Astrocyte (in vitro differentiated cells and primary cell): ENCODE measurements at regions not wholly inside any gene's neighbourhood (a gene's known extent, or its start where the extent isn't known, plus 50 kb on each side); places are given as distances from the start of the nearest gene placed in this dataset.

ENCODE experiments used
- EZH2 ChIP-seq: IDR thresholded peaks from 2 replicates; pipeline ENCODE4 v1.6.1; 2012; ENCODE audit warnings: mild to moderate bottlenecking, low read length, inconsistent platforms; ENCODE audit not compliant: insufficient read depth
- TF ChIP-seq, protein P1 (sequence below): IDR thresholded peaks from 2 replicates; pipeline ENCODE4 v1.5.1; 2011; ENCODE audit warnings: low read depth, mild to moderate bottlenecking, inconsistent platforms, low read length, moderate library complexity; ENCODE audit not compliant: insufficient read depth

DNA sequence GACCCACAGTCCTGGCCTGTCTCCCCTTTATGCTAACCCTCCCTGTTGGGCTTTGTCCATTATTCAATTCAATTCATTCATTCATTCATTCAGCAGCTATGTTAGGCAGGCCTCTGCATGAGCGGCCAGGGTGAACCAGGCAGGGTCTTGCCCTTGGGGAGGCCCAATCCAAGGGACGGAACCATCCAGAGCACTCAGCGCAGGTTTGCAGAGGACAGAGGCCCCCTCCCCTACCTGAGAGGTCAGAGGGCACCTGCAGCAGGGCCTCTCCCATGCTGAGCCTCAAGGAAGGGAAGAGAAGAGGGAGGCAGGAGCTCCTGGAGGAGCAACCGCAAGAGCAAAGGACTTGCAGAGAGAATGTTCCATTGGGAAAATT, 61.4 kb downstream of the C9orf50 start:
- TF ChIP-seq, protein P1, sequence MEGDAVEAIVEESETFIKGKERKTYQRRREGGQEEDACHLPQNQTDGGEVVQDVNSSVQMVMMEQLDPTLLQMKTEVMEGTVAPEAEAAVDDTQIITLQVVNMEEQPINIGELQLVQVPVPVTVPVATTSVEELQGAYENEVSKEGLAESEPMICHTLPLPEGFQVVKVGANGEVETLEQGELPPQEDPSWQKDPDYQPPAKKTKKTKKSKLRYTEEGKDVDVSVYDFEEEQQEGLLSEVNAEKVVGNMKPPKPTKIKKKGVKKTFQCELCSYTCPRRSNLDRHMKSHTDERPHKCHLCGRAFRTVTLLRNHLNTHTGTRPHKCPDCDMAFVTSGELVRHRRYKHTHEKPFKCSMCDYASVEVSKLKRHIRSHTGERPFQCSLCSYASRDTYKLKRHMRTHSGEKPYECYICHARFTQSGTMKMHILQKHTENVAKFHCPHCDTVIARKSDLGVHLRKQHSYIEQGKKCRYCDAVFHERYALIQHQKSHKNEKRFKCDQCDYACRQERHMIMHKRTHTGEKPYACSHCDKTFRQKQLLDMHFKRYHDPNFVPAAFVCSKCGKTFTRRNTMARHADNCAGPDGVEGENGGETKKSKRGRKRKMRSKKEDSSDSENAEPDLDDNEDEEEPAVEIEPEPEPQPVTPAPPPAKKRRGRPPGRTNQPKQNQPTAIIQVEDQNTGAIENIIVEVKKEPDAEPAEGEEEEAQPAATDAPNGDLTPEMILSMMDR, result no peak
- no peak for TF ChIP-seq EZH2
